ENCODE measurements at regions not wholly inside any gene's neighbourhood (a gene's known extent, or its start where the extent isn't known, plus 50 kb on each side); places are given as distances from the start of the nearest gene placed in this dataset.
"Not testable (repeated sequence)": the region's sequence is repeated elsewhere in the genome, so short reads cannot be mapped to it uniquely, and the experiment has no call there.

DNA sequence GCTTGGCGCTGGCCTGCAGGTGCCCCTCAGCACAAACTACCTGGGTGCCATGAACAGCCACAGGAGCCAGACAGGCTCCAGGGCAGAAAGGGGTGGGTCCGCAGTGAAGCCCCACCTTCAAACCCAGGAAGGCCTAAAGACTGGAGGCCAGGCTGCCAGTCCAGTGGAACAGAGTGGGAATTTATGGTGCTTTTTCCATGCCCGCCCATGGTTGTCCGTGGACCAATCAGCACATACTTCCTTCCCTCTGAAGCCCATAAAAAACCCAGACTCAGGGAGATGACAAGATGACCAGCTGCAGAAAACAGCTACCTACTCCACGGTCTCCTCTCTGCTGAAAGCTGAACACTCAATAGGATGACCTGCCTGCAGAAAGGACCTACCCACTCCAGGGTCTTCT lies 275.4 kb upstream of the ADRA1B start:
- DNase-seq (ENCODE audit: low read depth) = peak; percentile 27

DNA sequence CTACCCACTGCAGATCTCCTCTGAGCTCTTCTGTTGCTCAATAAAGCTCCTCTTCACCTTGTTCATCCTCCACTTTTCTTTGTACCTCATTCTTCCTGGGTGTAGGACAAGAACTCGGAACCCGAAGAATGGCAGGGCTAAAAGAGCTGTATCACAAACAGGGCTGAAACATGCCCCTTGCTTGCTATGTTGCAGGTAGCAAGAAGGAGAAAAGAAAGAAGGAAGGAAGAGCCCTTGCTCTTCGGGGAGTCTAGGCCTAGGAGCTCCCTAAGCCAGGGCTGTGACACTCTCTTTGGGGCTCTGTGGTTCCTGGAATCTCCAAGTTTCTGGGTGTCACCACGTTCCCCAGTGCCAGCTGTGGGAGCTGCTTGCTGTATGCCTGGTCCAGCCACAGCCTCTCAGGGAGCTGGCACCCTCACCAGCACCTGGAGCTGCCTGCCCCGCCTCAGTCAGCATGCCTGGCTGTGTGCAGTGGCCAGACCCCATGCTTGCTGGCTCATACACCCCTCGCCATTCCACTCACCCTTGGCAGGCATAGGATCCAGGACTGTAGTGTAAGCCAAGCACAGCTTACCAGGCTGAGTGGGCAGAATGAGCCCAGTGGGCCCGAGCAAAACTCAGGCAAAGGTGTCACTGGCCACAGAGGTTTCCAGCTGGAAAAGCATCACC lies 274.8 kb upstream of the ADRA1B start:
- DNase-seq (ENCODE audit: low read depth) = peak; percentile 26

GRCh38 chr5:159642379-159642778 lies 273.9 kb upstream of the ADRA1B start:
- no peak for DNase-seq (ENCODE audit: low read depth)

- DNase-seq (ENCODE audit: low read depth) = no peak
Observed at GRCh38 chr5:159644053-159644452, 272.2 kb upstream of the ADRA1B start.

- peak; percentile 22 for DNase-seq (ENCODE audit: low read depth)
Observed at GRCh38 chr5:159645179-159645846, 271.0 kb upstream of the ADRA1B start.

DNA sequence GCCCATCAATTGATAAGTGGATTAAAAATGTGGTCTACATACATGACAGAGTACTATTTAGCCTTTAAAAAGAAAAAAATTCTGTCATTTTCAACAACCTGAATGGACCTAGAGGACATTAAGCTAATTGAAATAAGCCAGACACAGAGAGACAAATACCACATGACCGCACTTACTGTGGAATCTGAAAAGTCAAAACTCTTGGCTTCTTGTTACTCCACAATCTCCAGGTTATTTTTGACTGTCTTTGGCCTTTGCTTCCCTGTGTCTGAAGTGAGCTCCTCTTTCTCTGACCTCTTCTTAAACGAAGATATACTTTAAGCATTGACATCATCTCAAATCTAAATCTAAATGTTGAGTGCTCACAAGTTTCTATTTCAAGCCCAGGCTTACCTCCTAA lies 265.5 kb upstream of the ADRA1B start:
- DNase-seq (ENCODE audit: low read depth) = no peak

DNA sequence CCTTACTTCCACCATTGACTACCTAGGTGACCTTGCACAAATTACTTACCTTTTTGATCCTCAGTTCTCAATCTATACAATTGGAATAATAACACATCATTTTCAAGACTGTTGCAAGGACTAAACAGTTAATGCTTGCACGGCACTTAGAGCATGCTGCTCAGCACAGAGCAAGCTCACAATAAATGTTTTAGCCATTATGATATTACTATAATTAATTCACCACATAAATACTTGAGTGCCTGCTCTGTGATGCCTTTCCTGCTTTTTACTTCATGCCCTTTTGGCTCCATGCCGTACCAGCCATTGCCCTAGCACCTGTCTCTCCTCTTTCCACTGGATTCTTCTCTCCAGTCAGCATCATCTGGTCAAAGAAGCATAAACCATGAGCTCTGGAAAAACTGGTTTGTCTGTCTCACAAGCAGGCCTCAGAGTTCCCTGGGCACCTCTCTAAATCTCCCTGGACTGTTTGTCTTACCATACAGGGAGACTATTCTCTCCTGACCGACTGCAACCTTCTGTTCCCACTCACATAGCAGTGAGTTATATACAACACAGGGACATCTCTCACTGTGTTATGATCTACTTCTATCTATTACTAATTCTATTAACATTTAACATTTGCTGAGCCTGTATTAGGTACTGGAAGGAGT lies 260.4 kb upstream of the ADRA1B start:
- DNase-seq (ENCODE audit: low read depth) = peak; percentile 88

DNA sequence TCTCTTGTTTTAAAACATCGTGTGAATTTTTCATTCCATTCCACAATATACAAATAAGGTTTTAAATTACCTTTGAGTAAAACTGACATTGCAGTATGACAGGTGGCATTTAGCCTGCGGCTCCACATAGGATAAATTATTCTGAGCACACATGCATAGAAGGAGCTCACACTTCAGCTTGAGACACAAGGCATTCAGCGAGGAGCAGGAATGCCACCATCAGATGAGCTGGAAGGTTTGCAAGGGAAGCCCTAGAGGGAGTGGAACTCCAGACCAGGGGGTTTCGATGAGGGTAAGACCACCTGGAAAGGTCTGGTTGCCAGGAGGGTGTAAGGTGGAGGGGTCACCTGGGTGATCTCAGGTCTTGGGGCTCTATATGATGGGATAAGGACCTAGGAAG lies 259.0 kb upstream of the ADRA1B start:
- no peak for DNase-seq (ENCODE audit: low read depth)

- peak; percentile 53 for DNase-seq (ENCODE audit: low read depth)
Observed at GRCh38 chr5:159657771-159658170, 258.5 kb upstream of the ADRA1B start.

DNA sequence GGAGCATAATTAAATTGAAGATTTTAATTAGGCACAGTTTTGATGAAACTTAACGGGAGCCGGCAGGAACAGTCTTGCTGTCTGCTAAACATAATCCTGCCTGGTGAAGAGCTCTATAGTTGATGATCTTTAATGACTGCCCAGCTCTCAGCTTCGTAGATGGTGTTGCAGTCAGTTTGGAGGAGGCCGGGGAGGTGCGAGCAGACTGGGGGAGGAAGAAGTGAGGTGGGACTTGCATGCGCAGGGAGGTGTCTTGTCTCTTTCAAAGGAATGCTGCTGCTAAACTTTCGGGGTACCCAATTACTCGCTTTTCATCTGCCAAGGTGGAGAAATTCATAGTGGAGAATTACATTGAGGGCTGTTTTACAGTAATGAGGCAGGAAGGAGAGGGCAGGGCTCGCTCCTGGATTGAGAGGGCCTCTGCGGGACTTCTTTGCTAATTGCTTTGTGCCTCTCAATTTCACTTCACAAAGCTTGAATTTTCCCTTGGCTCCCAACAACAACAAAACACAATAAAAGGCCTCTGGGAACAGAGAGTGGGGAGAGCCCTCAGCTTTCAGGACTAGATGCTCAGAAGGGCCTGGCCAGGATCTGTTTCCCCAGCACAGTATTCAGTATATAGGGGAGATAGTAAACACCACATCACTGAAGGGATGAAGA lies 257.9 kb upstream of the ADRA1B start:
- no peak for DNase-seq (ENCODE audit: low read depth)

DNA sequence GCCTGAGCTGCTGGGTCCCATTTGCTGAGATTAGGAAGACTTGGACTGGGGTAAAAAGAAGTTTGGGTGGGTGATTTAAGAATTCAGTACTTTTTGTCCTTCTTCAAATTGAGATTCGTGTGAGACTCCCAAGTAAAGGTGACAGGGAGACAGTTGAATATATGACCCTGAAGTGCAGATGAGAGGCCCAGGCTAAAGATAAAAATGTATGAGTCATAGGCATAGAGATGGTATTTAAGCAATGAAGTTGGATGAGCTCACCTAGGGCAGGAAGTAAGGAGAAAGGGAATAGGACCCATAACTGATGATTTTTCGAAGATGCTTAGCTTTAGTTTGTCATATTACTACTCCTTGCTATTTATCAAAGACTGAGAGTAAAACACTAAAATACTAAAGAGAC lies 255.9 kb upstream of the ADRA1B start:
- no peak for DNase-seq (ENCODE audit: low read depth)

DNA sequence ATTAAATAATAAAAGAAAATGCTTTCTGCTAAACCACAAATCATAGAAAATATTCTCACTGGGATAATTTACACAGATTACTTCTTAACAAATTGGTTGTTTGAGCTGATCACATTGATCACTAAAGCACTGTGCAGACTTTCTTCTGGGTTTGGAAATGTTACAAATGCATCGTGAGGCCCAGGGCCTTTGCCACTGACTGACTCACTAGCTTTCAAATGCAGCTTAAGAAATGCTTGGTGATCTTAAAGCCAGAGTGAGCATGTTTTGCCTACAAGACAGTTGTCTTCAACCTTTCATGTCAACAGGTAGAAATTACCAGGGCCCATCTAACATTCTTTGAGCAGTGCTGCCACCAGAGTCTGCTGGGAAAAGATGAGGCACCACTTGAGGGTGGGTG lies 252.3 kb upstream of the ADRA1B start:
- DNase-seq (ENCODE audit: low read depth) = no peak

DNA sequence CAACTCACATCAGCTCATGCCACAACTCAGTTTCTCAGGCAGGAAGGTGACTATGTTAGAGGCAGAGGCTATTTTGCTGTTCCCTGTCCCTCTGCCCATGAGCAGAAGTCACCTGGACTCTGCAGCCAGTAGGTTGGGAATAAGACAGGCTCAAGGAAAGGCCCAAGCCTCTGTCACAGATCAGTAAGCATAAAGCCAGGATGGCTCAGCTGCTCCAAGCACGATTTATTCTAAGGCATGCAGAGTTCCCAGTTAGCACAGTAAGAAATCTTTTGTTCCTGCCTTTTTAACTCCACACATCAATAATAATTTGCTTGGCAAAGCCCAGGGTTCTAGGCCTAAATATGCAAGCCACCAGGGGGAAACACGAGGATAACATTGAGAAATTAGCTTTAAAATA lies 249.0 kb upstream of the ADRA1B start:
- no peak for DNase-seq (ENCODE audit: low read depth)

DNA sequence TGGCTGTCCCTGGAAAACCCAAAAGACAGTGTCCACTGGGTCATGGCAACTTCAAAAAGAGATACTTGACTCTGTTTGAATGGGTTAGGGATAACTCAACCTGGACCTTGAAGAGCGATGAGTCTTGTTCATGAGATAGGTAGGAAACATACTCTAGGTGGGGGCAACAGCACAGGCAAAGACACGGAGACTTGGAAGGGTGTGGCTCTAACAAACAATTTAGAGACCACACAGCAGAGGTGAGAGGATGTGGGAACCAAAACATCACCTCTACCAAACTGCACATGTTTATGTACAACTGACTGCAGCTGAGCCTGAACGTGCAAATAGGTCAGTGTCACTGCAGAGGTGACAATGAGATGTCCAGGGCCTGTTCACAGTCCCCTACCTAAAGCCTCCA lies 247.7 kb upstream of the ADRA1B start:
- no peak for DNase-seq (ENCODE audit: low read depth)

DNA sequence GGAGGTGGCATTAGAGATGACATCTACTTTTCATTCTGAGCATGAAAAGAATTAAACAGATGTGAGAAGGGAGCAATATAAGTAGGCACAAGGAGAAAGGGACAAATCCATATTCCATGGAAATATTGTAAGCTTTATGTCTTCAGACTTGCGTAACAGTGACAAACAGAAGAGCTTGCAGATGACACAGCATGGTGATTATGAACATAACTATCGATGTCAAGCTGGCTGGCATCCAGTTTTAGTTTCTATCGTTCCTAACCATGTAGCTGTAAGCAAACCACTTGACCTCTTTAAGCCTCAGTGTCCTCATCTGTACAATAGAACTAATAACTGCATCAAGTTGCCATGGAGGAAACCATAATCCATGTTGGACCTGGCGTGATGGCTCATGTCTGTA lies 246.7 kb upstream of the ADRA1B start:
- no peak for DNase-seq (ENCODE audit: low read depth)

DNA sequence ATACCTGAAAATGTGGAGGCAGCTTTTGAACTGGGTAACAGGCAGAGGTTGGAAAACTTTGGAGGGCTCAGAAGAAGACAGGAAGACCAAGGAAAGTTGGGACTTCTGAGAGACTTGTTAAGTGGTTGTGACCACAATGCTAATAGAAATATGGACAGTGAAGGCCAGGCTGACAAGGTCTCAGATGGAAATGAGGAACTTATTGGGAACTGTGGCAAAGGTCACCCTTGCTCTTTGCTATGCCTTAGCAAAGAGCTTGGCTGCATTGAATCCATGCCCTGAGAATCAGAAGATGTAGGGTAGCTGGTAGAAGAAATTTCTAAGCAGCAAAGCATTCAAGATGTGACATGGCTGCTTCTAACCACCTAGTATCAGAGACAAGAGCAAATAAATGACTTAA lies 244.4 kb upstream of the ADRA1B start:
- DNase-seq (ENCODE audit: low read depth) = no peak

DNA sequence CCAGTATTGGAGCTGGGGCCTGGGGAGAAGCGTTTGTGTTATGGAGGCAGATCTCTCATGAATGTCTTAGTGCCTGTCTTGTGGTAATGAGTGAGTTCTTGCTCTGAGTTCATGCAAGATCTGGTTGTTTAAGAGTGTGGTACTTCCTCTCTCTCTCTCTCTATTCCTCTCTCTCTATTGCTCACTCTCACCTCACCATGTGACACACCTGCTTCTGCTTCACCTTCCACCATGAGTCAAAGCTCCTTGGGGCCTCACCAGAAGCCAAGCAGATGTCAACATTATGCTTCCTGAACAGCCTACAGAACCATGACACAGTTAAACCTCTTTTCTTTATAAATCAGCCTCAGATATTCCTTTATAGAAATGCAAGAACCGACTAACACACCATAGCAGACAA lies 242.7 kb upstream of the ADRA1B start:
- no peak for DNase-seq (ENCODE audit: low read depth)

DNA sequence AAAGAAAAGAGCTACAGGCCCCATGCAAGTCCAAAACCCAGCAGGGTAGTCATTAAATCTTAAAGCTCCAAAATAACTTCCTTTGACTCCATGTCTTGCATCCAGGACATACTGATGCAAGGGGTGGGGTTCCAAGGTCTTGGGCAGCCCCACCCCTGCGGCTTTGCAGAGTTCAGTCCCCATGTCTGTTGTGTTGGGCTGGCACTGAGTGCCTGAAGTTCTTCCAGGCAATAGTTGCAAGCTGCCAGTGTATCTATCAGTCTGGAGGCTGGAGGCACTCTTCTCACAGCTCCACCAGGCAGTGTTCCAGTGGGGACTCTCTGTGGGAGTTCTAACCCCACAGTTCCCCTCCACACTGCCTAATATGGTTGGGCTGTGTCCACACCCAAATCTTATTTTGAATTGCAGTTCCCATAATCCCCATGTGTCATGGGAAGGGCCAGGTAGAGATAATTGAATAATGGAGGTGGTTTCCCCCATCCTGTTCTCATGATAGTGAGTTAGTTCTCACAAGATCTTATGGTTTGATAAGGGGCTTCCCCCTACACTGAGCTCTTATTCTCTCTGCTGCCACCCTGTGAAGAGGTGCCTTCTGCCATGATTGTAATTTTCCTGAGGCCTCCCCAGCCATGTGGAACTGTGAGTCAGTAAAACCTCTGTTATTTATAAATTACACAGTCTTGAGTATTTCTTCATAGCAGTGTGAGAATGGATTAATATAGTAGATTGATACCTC lies 237.5 kb upstream of the ADRA1B start:
- no peak for DNase-seq (ENCODE audit: low read depth)

- no peak for DNase-seq (ENCODE audit: low read depth)
Observed at GRCh38 chr5:159680095-159680494, 236.2 kb upstream of the ADRA1B start.

- no peak for DNase-seq (ENCODE audit: low read depth)
Observed at GRCh38 chr5:159681661-159682060, 234.6 kb upstream of the ADRA1B start.

- no peak for DNase-seq (ENCODE audit: low read depth)
Observed at GRCh38 chr5:159682623-159683022, 233.7 kb upstream of the ADRA1B start.

DNA sequence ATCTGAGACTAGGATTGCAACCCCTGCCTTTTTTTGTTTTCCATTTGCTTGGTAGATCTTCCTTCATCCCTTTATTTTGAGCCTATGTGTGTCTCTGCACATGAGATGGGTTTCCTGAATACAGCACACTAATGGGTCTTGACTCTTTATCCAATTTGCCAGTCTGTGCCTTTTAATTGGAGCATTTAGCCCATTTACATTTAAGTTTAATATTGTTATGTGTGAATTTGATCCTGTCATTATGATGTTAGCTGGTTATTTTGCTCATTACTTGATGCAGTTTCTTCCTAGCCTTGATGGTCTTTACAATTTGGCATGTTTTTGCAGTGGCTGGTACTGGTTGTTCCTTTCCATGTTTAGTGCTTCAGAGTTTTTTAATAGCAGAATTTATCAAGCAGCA lies 228.4 kb upstream of the ADRA1B start:
- DNase-seq (ENCODE audit: low read depth) = not testable (repeated sequence)

Data from myocyte (in vitro differentiated cells).